Right atrium auricular region (tissue), 2 donors: ENCODE measurements at regions not wholly inside any gene's neighbourhood (a gene's known extent, or its start where the extent isn't known, plus 50 kb on each side); places are given as distances from the start of the nearest gene placed in this dataset.

ENCODE experiments used
- DNase-seq: peaks from one replicate; pipeline ENCODE4 v3.0.0-alpha.2; 2019; ENCODE audit warnings: low spot score
- H3K27ac ChIP-seq, 2 donors: fragments of 200-600 bp; sonication (generic); 1 replicate in 1 of 2; 2 replicates in 1 of 2; pipeline ENCODE4 v1.5.1; 2016 to 2019
- H3K27me3 ChIP-seq, 2 donors: fragments of 200-600 bp; sonication (generic); one replicate each; pipeline versions ENCODE4 v1.5.1 to v1.6.0; 2017 to 2019
- H3K36me3 ChIP-seq: fragments of 200-600 bp; sonication (generic); one replicate; pipeline ENCODE4 v1.5.1; 2016
- H3K4me1 ChIP-seq, 2 donors: fragments of 200-600 bp; sonication (generic); one replicate each; pipeline versions ENCODE4 v1.5.1 to v1.6.0; 2017 to 2019
- H3K4me3 ChIP-seq, 2 donors: fragments of 200-600 bp; sonication (generic); 1 replicate in 1 of 2; 2 replicates in 1 of 2; pipeline ENCODE4 v1.5.1; 2017 to 2019; ENCODE audit warnings: mild to moderate bottlenecking in 1 of 2, moderate library complexity in 1 of 2
- H3K9me3 ChIP-seq, 2 donors: fragments of 200-600 bp; sonication (generic); one replicate each; pipeline ENCODE4 v1.5.1; 2019
- CTCF ChIP-seq, 2 donors: fragments of 200-600 bp; sonication (generic); IDR thresholded peaks; one replicate each; pipeline ENCODE4 v1.5.1; 2019; ENCODE audit warnings: antibody characterized with exemption in 2 of 2

GRCh38 chr11:130592056-130592455 lies 143.6 kb downstream of the ADAMTS15 start:
- Histone ChIP-seq H3K27ac (no peak overlapping the region), H3K4me3 (no peak overlapping the region), H3K36me3 (no peaks in the 10 kb centered on the region), H3K27me3 (no peaks in the 10 kb centered on the region), H3K4me1 (no peaks in the 10 kb centered on the region), H3K9me3 (peaks cover 0 to 3% of the 10 kb centered on the region in 2 donors)
- no peak for TF ChIP-seq CTCF (IDR thresholded peaks at IDR 0.05)
- no peak for DNase-seq

GRCh38 chr11:130593064-130593463 lies 144.6 kb downstream of the ADAMTS15 start:
- no peaks in the 10 kb centered on the region for H3K4me1 ChIP-seq
- no peak overlapping the region for H3K4me3 ChIP-seq
- no peaks in the 10 kb centered on the region for H3K27me3 ChIP-seq
- no peak for TF ChIP-seq CTCF (IDR thresholded peaks at IDR 0.05)
- H3K36me3 ChIP-seq: no peaks in the 10 kb centered on the region
- no peak overlapping the region for H3K27ac ChIP-seq
- no peaks in the 10 kb centered on the region for H3K9me3 ChIP-seq
- no peak for DNase-seq

GRCh38 chr11:130598433-130598832 lies 150.0 kb downstream of the ADAMTS15 start:
- no peaks in the 10 kb centered on the region for H3K27me3 ChIP-seq
- no peak overlapping the region for H3K4me3 ChIP-seq
- no peaks in the 10 kb centered on the region for H3K36me3 ChIP-seq
- H3K4me1 ChIP-seq: peaks cover 0 to 34% of the 10 kb centered on the region in 2 donors
- TF ChIP-seq CTCF (IDR thresholded peaks at IDR 0.05): no peak
- H3K9me3 ChIP-seq: no peaks in the 10 kb centered on the region
- DNase-seq: no peak
- H3K27ac ChIP-seq: no peak overlapping the region

- peaks cover 0 to 34% of the 10 kb centered on the region in 2 donors for H3K4me1 ChIP-seq
- peak; percentile 90 for DNase-seq
- TF ChIP-seq CTCF (IDR thresholded peaks at IDR 0.05): no peak
- H3K9me3 ChIP-seq: no peaks in the 10 kb centered on the region
- H3K36me3 ChIP-seq: no peaks in the 10 kb centered on the region
- H3K27ac ChIP-seq: no peak overlapping the region
- H3K27me3 ChIP-seq: no peaks in the 10 kb centered on the region
- H3K4me3 ChIP-seq: no peak overlapping the region
Observed at GRCh38 chr11:130599073-130599654, 150.7 kb downstream of the ADAMTS15 start.

GRCh38 chr11:130600139-130600538 lies 151.7 kb downstream of the ADAMTS15 start:
- H3K4me1 ChIP-seq: peaks cover 0 to 34% of the 10 kb centered on the region in 2 donors
- H3K27me3 ChIP-seq: no peaks in the 10 kb centered on the region
- H3K4me3 ChIP-seq: no peak overlapping the region
- H3K36me3 ChIP-seq: no peaks in the 10 kb centered on the region
- no peaks in the 10 kb centered on the region for H3K9me3 ChIP-seq
- no peak for TF ChIP-seq CTCF (IDR thresholded peaks at IDR 0.05)
- peak overlapping the region; percentile 43 to 57 for H3K27ac ChIP-seq
- DNase-seq: no peak

GRCh38 chr11:130600616-130601015 lies 152.2 kb downstream of the ADAMTS15 start:
- TF ChIP-seq CTCF (IDR thresholded peaks at IDR 0.05): no peak
- DNase-seq: no peak
- Histone ChIP-seq H3K4me3 (no peak overlapping the region), H3K27me3 (no peaks in the 10 kb centered on the region), H3K9me3 (no peaks in the 10 kb centered on the region), H3K27ac (peak overlapping the region; percentile 43 to 57), H3K36me3 (no peaks in the 10 kb centered on the region), H3K4me1 (peaks cover 0 to 34% of the 10 kb centered on the region in 2 donors)
